Panc1 (cell line): ENCODE measurements at regions not wholly inside any gene's neighbourhood (a gene's known extent, or its start where the extent isn't known, plus 50 kb on each side); places are given as distances from the start of the nearest gene placed in this dataset.

Experiments used
- ATAC-seq: fragments of 200-7000 bp; cut with Tn5 transposase; 2 replicates; pipeline ENCODE4 v1.9.1; 2020; ENCODE audit warnings: mild to moderate bottlenecking, moderate library complexity
- BruUV-seq: library from RNA; stranded (reverse); fragments of 400-500 nt; replicated peaks from 2 replicates; lab custom pipeline; 2021; lab: Mats Ljungman, UMichigan
- CTCF ChIA-PET: fragments of 300-600 bp; sonication (Branson Sonifier 250); formaldehyde crosslinking; loops from one replicate; lab custom pipeline; 2022; ENCODE audit warnings: antibody characterized with exemption; lab: Charles Lee
- POLR2A ChIA-PET: fragments of 300-600 bp; sonication (Branson Sonifier 250); formaldehyde crosslinking; loops from one replicate; lab custom pipeline; 2022; ENCODE audit warnings: antibody characterized with exemption; lab: Charles Lee
- DNase-seq: peaks from one replicate; pipeline ENCODE4 v3.0.0-alpha.2; 2010; ENCODE audit warnings: low read depth, low spot score
- H3K27ac ChIP-seq: 2 replicates; pipeline ENCODE4 v1.5.1; 2011; ENCODE audit warnings: mild to moderate bottlenecking, low read length, inconsistent platforms
- H3K27me3 ChIP-seq: fragments of 200-500 bp; sonication (Bioruptor generic); 2 replicates; pipeline ENCODE4 v1.6.0; 2014; ENCODE audit warnings: low read length, inconsistent platforms; ENCODE audit not compliant: control insufficient read depth, insufficient read depth
- H3K36me3 ChIP-seq: fragments of 200-500 bp; sonication (Bioruptor generic); 2 replicates; pipeline ENCODE4 v1.5.1; 2014; ENCODE audit warnings: inconsistent platforms, mild to moderate bottlenecking, low read length, moderate library complexity; ENCODE audit not compliant: control insufficient read depth, insufficient read depth
- H3K4me1 ChIP-seq: 2 replicates; pipeline ENCODE4 v1.5.1; 2011; ENCODE audit warnings: inconsistent platforms, mild to moderate bottlenecking, low read length, moderate library complexity; ENCODE audit not compliant: control insufficient read depth, insufficient read depth
- H3K4me3 ChIP-seq, 2 experiments: 2 replicates each; pipeline ENCODE4 v1.5.1; 2011 to 2012; ENCODE audit warnings: low read depth in 2 of 2, low read length in 2 of 2, mild to moderate bottlenecking in 2 of 2, inconsistent platforms in 1 of 2, moderate library complexity in 1 of 2
- H3K9me3 ChIP-seq: fragments of 200-500 bp; sonication (Bioruptor generic); 2 replicates; pipeline ENCODE4 v1.5.1; 2014; ENCODE audit warnings: low read depth, mild to moderate bottlenecking, inconsistent platforms, low read length, moderate library complexity; ENCODE audit not compliant: control insufficient read depth, insufficient read depth
- POLR2AphosphoS5 ChIP-seq: IDR thresholded peaks from 2 replicates; pipeline ENCODE4 v1.6.1; 2012; ENCODE audit warnings: mild to moderate bottlenecking, low read depth, low read length, moderate library complexity
- SIN3A ChIP-seq: IDR thresholded peaks from 2 replicates; pipeline ENCODE4 v1.6.1; 2012; ENCODE audit warnings: low read depth, mild to moderate bottlenecking, low read length, moderate library complexity, borderline replicate concordance; ENCODE audit not compliant: insufficient read depth
- TCF7L2 ChIP-seq: IDR thresholded peaks from 2 replicates; pipeline ENCODE4 v1.6.1; 2011; ENCODE audit warnings: mild to moderate bottlenecking, low read depth, low read length, inconsistent platforms
- in situ Hi-C: cut with HindIII; loops from 2 replicates; pipeline ENCODE4 v1.10.0; 2016; ENCODE audit warnings: low sequenced_read_pairs, low pct_unique_long_range_greater_than_20kb
- intact Hi-C: fragments of 100-400 bp; cut with micrococcal nuclease; formaldehyde crosslinking; loops from one replicate; pipeline ENCODE4 v1.10.0; 2022; ENCODE audit not compliant: unreplicated experiment
- TF ChIP-seq, protein P1 (sequence below), 2 experiments: IDR thresholded peaks; 2 replicates each; pipeline ENCODE4 v1.6.1; 2011 to 2012; ENCODE audit warnings: low read depth in 2 of 2, control low read depth in 1 of 2, low read length in 1 of 2, mild to moderate bottlenecking in 1 of 2, moderate library complexity in 1 of 2; ENCODE audit not compliant: insufficient read depth in 1 of 2
- TF ChIP-seq, protein P2 (sequence below): fragments of 450-650 bp; IDR thresholded peaks from 2 replicates; pipeline ENCODE4 v1.5.1; 2017; ENCODE audit warnings: mild to moderate bottlenecking

- no TSS peak for BruUV-seq
- TF ChIP-seq, protein P1, sequence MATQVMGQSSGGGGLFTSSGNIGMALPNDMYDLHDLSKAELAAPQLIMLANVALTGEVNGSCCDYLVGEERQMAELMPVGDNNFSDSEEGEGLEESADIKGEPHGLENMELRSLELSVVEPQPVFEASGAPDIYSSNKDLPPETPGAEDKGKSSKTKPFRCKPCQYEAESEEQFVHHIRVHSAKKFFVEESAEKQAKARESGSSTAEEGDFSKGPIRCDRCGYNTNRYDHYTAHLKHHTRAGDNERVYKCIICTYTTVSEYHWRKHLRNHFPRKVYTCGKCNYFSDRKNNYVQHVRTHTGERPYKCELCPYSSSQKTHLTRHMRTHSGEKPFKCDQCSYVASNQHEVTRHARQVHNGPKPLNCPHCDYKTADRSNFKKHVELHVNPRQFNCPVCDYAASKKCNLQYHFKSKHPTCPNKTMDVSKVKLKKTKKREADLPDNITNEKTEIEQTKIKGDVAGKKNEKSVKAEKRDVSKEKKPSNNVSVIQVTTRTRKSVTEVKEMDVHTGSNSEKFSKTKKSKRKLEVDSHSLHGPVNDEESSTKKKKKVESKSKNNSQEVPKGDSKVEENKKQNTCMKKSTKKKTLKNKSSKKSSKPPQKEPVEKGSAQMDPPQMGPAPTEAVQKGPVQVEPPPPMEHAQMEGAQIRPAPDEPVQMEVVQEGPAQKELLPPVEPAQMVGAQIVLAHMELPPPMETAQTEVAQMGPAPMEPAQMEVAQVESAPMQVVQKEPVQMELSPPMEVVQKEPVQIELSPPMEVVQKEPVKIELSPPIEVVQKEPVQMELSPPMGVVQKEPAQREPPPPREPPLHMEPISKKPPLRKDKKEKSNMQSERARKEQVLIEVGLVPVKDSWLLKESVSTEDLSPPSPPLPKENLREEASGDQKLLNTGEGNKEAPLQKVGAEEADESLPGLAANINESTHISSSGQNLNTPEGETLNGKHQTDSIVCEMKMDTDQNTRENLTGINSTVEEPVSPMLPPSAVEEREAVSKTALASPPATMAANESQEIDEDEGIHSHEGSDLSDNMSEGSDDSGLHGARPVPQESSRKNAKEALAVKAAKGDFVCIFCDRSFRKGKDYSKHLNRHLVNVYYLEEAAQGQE (IDR thresholded peaks at IDR 0.05; ENCODE audit: insufficient read depth in 1 of 2, low read depth in 2 of 2, low read length in 1 of 2) = no peak
- TF ChIP-seq, protein P2, sequence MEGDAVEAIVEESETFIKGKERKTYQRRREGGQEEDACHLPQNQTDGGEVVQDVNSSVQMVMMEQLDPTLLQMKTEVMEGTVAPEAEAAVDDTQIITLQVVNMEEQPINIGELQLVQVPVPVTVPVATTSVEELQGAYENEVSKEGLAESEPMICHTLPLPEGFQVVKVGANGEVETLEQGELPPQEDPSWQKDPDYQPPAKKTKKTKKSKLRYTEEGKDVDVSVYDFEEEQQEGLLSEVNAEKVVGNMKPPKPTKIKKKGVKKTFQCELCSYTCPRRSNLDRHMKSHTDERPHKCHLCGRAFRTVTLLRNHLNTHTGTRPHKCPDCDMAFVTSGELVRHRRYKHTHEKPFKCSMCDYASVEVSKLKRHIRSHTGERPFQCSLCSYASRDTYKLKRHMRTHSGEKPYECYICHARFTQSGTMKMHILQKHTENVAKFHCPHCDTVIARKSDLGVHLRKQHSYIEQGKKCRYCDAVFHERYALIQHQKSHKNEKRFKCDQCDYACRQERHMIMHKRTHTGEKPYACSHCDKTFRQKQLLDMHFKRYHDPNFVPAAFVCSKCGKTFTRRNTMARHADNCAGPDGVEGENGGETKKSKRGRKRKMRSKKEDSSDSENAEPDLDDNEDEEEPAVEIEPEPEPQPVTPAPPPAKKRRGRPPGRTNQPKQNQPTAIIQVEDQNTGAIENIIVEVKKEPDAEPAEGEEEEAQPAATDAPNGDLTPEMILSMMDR = no peak
- TF ChIP-seq SIN3A (no peak), POLR2AphosphoS5 (no peak), TCF7L2 (no peak)
- H3K9me3 ChIP-seq = no peaks in the 10 kb centered on the region
- no peaks in the 10 kb centered on the region for H3K4me1 ChIP-seq
- in situ Hi-C loops (no loop called here), intact Hi-C loops (no loop called here)
- H3K4me3 ChIP-seq = no peak overlapping the region
- CTCF ChIA-PET = no interaction called here
- no peaks in the 10 kb centered on the region for H3K36me3 ChIP-seq
- H3K27ac ChIP-seq = no peak overlapping the region
- POLR2A ChIA-PET = no interaction called here
- DNase-seq (no peak), ATAC-seq (no peak)
- no peaks in the 10 kb centered on the region for H3K27me3 ChIP-seq
These were observed 235.2 kb upstream of the LINC00305 start for GRCh38 chr18:64384101-64384500.

- Histone ChIP-seq H3K4me3 (no peak overlapping the region), H3K9me3 (no peaks in the 10 kb centered on the region), H3K27ac (no peak overlapping the region), H3K27me3 (no peaks in the 10 kb centered on the region), H3K36me3 (no peaks in the 10 kb centered on the region), H3K4me1 (no peaks in the 10 kb centered on the region)
- DNase-seq (no peak), ATAC-seq (no peak)
- intact Hi-C loops = no loop called here
- in situ Hi-C loops = no loop called here
- ChIA-PET POLR2A (no interaction called here), CTCF (no interaction called here)
- no peak for TF ChIP-seq POLR2AphosphoS5
- no peak for TF ChIP-seq SIN3A
- TF ChIP-seq TCF7L2 = no peak
- TF ChIP-seq, protein P1 (IDR thresholded peaks at IDR 0.05; ENCODE audit: insufficient read depth in 1 of 2, low read depth in 2 of 2, low read length in 1 of 2) = no peak
- TF ChIP-seq, protein P2 = no peak
- BruUV-seq = no TSS peak
These were observed 231.2 kb upstream of the LINC00305 start for GRCh38 chr18:64380117-64380516.
